ENCODE measurements at regions not wholly inside any gene's neighbourhood (a gene's known extent, or its start where the extent isn't known, plus 50 kb on each side); places are given as distances from the start of the nearest gene placed in this dataset.
A peak's percentile ranks its signal among the peaks of the same experiment; 100 is the strongest.
"Not testable (repeated sequence)": the region's sequence is repeated elsewhere in the genome, so short reads cannot be mapped to it uniquely, and the experiment has no call there.

GRCh38 chr2:87488991-87489390, 258.9 kb upstream of the PLGLB2 start:
- not testable (repeated sequence) for H2BK120ac ChIP-seq (ENCODE audit: low read depth, low read length); H3K4me1 ChIP-seq (ENCODE audit: control insufficient read depth, insufficient read depth, low read depth, low read length); H3K36me3 ChIP-seq (ENCODE audit: control insufficient read depth in 1 of 2, insufficient read depth in 2 of 2, low read depth in 1 of 2, low read length in 2 of 2); H2BK15ac ChIP-seq (ENCODE audit: low read depth, poor library complexity, severe bottlenecking); DNase-seq; H3K23ac ChIP-seq (ENCODE audit: low read length in 2 of 2); H3K4me2 ChIP-seq (ENCODE audit: low read length, poor library complexity, severe bottlenecking); H3K27ac ChIP-seq (ENCODE audit: low read length, poor library complexity, severe bottlenecking); H3K79me1 ChIP-seq (replicated peaks; ENCODE audit: low read length, poor library complexity, severe bottlenecking); H3K14ac ChIP-seq (ENCODE audit: low read length in 2 of 2); H3K4ac ChIP-seq (ENCODE audit: low read depth in 1 of 2, low read length in 2 of 2); H4K8ac ChIP-seq (ENCODE audit: low read length); H3K18ac ChIP-seq (ENCODE audit: low read depth in 1 of 2, low read length in 2 of 2); H4K91ac ChIP-seq (ENCODE audit: low read length); H3K9ac ChIP-seq (ENCODE audit: low read length); H2AK5ac ChIP-seq (ENCODE audit: low read length, severe bottlenecking); H3K9me3 ChIP-seq (ENCODE audit: control insufficient read depth, low read length); H2BK12ac ChIP-seq (ENCODE audit: low read length in 2 of 2); H3K4me3 ChIP-seq (ENCODE audit: insufficient read depth in 1 of 2, low read depth in 1 of 2, low read length in 2 of 2); H2BK5ac ChIP-seq (ENCODE audit: low read depth, low read length, poor library complexity, severe bottlenecking); H3K27me3 ChIP-seq (ENCODE audit: control insufficient read depth in 1 of 2, insufficient read depth in 1 of 2, low read length in 2 of 2); H2AFZ ChIP-seq (ENCODE audit: low read depth, low read length)
- WGBS = 100% methylated on average over 2 of the region's 3 CpGs

GRCh38 chr2:87494846-87495245, 253.0 kb upstream of the PLGLB2 start:
- H3K9ac ChIP-seq (ENCODE audit: low read length) = peak overlapping the region; percentile 38
- H2AFZ ChIP-seq (ENCODE audit: low read depth, low read length); H2AK5ac ChIP-seq (ENCODE audit: low read length, severe bottlenecking); H2BK15ac ChIP-seq (ENCODE audit: low read depth, poor library complexity, severe bottlenecking); H2BK5ac ChIP-seq (ENCODE audit: low read depth, low read length, poor library complexity, severe bottlenecking); H3K23ac ChIP-seq (ENCODE audit: low read length in 2 of 2); H3K9me3 ChIP-seq (ENCODE audit: control insufficient read depth, low read length); H2BK120ac ChIP-seq (ENCODE audit: low read depth, low read length); H3K36me3 ChIP-seq (ENCODE audit: control insufficient read depth in 1 of 2, insufficient read depth in 2 of 2, low read depth in 1 of 2, low read length in 2 of 2); H2BK12ac ChIP-seq (ENCODE audit: low read length in 2 of 2); H3K4me1 ChIP-seq (ENCODE audit: control insufficient read depth, insufficient read depth, low read depth, low read length); H3K4me2 ChIP-seq (ENCODE audit: low read length, poor library complexity, severe bottlenecking); H4K91ac ChIP-seq (ENCODE audit: low read length); H3K4ac ChIP-seq (ENCODE audit: low read depth in 1 of 2, low read length in 2 of 2); H3K27me3 ChIP-seq (ENCODE audit: control insufficient read depth in 1 of 2, insufficient read depth in 1 of 2, low read length in 2 of 2); H4K8ac ChIP-seq (ENCODE audit: low read length); H3K14ac ChIP-seq (ENCODE audit: low read length in 2 of 2); H3K79me1 ChIP-seq (replicated peaks; ENCODE audit: low read length, poor library complexity, severe bottlenecking); H3K27ac ChIP-seq (ENCODE audit: low read length, poor library complexity, severe bottlenecking); DNase-seq; H3K18ac ChIP-seq (ENCODE audit: low read depth in 1 of 2, low read length in 2 of 2); H3K4me3 ChIP-seq (ENCODE audit: insufficient read depth in 1 of 2, low read depth in 1 of 2, low read length in 2 of 2): not testable (repeated sequence)
- whole genome bisulfite sequencing = no CpG with 5 or more reads among the region's 5 CpGs

- H3K79me1 ChIP-seq (replicated peaks; ENCODE audit: low read length, poor library complexity, severe bottlenecking); H4K91ac ChIP-seq (ENCODE audit: low read length); H2BK120ac ChIP-seq (ENCODE audit: low read depth, low read length); H3K18ac ChIP-seq (ENCODE audit: low read depth in 1 of 2, low read length in 2 of 2); H3K4me3 ChIP-seq (ENCODE audit: insufficient read depth in 1 of 2, low read depth in 1 of 2, low read length in 2 of 2); H3K36me3 ChIP-seq (ENCODE audit: control insufficient read depth in 1 of 2, insufficient read depth in 2 of 2, low read depth in 1 of 2, low read length in 2 of 2); H3K4me2 ChIP-seq (ENCODE audit: low read length, poor library complexity, severe bottlenecking); H3K27ac ChIP-seq (ENCODE audit: low read length, poor library complexity, severe bottlenecking); H3K23ac ChIP-seq (ENCODE audit: low read length in 2 of 2); H3K27me3 ChIP-seq (ENCODE audit: control insufficient read depth in 1 of 2, insufficient read depth in 1 of 2, low read length in 2 of 2); H2BK15ac ChIP-seq (ENCODE audit: low read depth, poor library complexity, severe bottlenecking); H2BK5ac ChIP-seq (ENCODE audit: low read depth, low read length, poor library complexity, severe bottlenecking); DNase-seq; H4K8ac ChIP-seq (ENCODE audit: low read length); H3K14ac ChIP-seq (ENCODE audit: low read length in 2 of 2); H3K4me1 ChIP-seq (ENCODE audit: control insufficient read depth, insufficient read depth, low read depth, low read length); H2BK12ac ChIP-seq (ENCODE audit: low read length in 2 of 2); H2AFZ ChIP-seq (ENCODE audit: low read depth, low read length); H3K4ac ChIP-seq (ENCODE audit: low read depth in 1 of 2, low read length in 2 of 2); H2AK5ac ChIP-seq (ENCODE audit: low read length, severe bottlenecking); H3K9me3 ChIP-seq (ENCODE audit: control insufficient read depth, low read length): not testable (repeated sequence)
- peak overlapping the region; percentile 38 for H3K9ac ChIP-seq (ENCODE audit: low read length)
- 86% methylated on average over 2 of the region's 5 CpGs for WGBS
Measured at GRCh38 chr2:87495455-87495854, 252.4 kb upstream of the PLGLB2 start.

GRCh38 chr2:87496036-87497006, 251.6 kb upstream of the PLGLB2 start:
- WGBS = no CpG with 5 or more reads among the region's 6 CpGs
- not testable (repeated sequence) for H2AFZ ChIP-seq (ENCODE audit: low read depth, low read length); H3K23ac ChIP-seq (ENCODE audit: low read length in 2 of 2); H2BK5ac ChIP-seq (ENCODE audit: low read depth, low read length, poor library complexity, severe bottlenecking); H4K91ac ChIP-seq (ENCODE audit: low read length); H3K27ac ChIP-seq (ENCODE audit: low read length, poor library complexity, severe bottlenecking); H3K14ac ChIP-seq (ENCODE audit: low read length in 2 of 2); H3K4me2 ChIP-seq (ENCODE audit: low read length, poor library complexity, severe bottlenecking); H3K4me1 ChIP-seq (ENCODE audit: control insufficient read depth, insufficient read depth, low read depth, low read length); H3K4ac ChIP-seq (ENCODE audit: low read depth in 1 of 2, low read length in 2 of 2); H3K4me3 ChIP-seq (ENCODE audit: insufficient read depth in 1 of 2, low read depth in 1 of 2, low read length in 2 of 2); H3K9ac ChIP-seq (ENCODE audit: low read length); H2BK120ac ChIP-seq (ENCODE audit: low read depth, low read length); H3K9me3 ChIP-seq (ENCODE audit: control insufficient read depth, low read length); H4K8ac ChIP-seq (ENCODE audit: low read length); H3K18ac ChIP-seq (ENCODE audit: low read depth in 1 of 2, low read length in 2 of 2); H2BK12ac ChIP-seq (ENCODE audit: low read length in 2 of 2); H3K79me1 ChIP-seq (replicated peaks; ENCODE audit: low read length, poor library complexity, severe bottlenecking); H3K27me3 ChIP-seq (ENCODE audit: control insufficient read depth in 1 of 2, insufficient read depth in 1 of 2, low read length in 2 of 2); H2BK15ac ChIP-seq (ENCODE audit: low read depth, poor library complexity, severe bottlenecking); H2AK5ac ChIP-seq (ENCODE audit: low read length, severe bottlenecking); H3K36me3 ChIP-seq (ENCODE audit: control insufficient read depth in 1 of 2, insufficient read depth in 2 of 2, low read depth in 1 of 2, low read length in 2 of 2)
- DNase-seq = peak; percentile 67

All from mesenchymal stem cell (in vitro differentiated cells and primary cell).